ENCODE measurements at regions not wholly inside any gene's neighbourhood (a gene's known extent, or its start where the extent isn't known, plus 50 kb on each side); places are given as distances from the start of the nearest gene placed in this dataset.

DNA sequence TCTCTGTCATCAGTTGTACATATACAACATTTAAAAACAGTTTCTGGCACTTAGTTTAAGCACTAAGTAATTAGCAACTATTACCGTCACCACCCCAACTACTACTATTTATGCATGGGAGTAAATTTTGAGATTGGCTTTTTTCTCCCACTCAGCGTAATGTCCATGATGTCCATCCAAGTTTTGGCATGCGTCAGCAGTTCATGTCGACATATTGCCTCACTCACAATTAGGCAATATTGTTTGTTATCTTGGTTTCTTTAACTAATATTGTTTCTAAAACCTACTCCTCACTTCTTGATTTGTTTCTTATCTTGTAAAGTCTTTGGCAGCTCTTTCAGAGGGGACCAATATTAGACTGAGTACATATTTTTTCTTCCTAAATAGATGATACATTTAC, 131.3 kb downstream of the KCNJ18 start:
- no CpG with 5 or more reads among the region's 4 CpGs for WGBS (ENCODE audit: extremely low coverage, insufficient coverage, insufficient read length)
- no peak overlapping the region for H2AK5ac ChIP-seq (ENCODE audit: low read length)

DNA sequence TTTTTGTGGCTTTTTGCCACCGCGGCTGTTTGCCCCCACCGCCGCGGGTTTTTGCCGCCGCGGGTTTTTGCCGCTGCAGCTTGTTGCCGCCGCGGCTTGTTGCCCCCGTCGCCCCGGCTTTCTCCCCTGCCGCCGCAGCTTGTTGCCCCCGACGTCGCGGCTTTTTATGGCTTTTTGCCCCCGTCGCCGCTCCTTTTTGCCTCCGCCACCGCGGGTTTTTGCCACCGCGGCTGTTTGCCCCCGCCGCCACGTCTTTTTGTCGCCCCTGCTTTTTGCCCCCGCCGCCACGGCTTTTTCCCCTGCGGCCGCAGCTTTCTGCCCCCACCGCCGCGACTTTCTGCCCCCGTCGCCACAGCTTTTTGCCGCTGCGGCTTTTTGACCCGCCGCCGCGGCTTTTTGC, 149.5 kb downstream of the KCNJ18 start:
- H3K27me3 ChIP-seq (ENCODE audit: insufficient read depth, low read length), result no peaks in the 10 kb centered on the region
- no peak overlapping the region for H2BK5ac ChIP-seq (ENCODE audit: low read depth, low read length, poor library complexity)
- H4K8ac ChIP-seq (ENCODE audit: low read depth, low read length), result no peak overlapping the region
- no CpG with 5 or more reads among the region's 49 CpGs for WGBS (ENCODE audit: extremely low coverage, insufficient coverage, insufficient read length)
- no peak for DNase-seq
- no peaks in the 10 kb centered on the region for H3K79me1 ChIP-seq (ENCODE audit: low read length)
- H3K4me2 ChIP-seq (ENCODE audit: low read length), result no peak overlapping the region
- H4K12ac ChIP-seq (ENCODE audit: low read depth, low read length), result no peak overlapping the region
- no peak overlapping the region for H2BK120ac ChIP-seq (ENCODE audit: insufficient read depth, low read length, poor library complexity)
- H3K9me3 ChIP-seq (ENCODE audit: insufficient read depth, low read depth, low read length), result peaks cover 5% of the 10 kb centered on the region
- no peak overlapping the region for H2AK5ac ChIP-seq (ENCODE audit: low read length)
- H2BK12ac ChIP-seq (ENCODE audit: low read length), result no peak overlapping the region
- H3K4ac ChIP-seq (ENCODE audit: low read depth, low read length), result no peak overlapping the region
- peaks cover 0 to 1% of the 10 kb centered on the region in 2 experiments for H3K36me3 ChIP-seq (ENCODE audit: control insufficient read depth in 1 of 2, insufficient read depth in 2 of 2, low read length in 2 of 2)
- no peak overlapping the region for H3K9ac ChIP-seq (ENCODE audit: low read length)
- H3K79me2 ChIP-seq (ENCODE audit: control insufficient read depth, insufficient read depth, low read length, poor library complexity), result no peaks in the 10 kb centered on the region
- H3K23ac ChIP-seq (ENCODE audit: low read length), result no peak overlapping the region
- H2AFZ ChIP-seq (ENCODE audit: insufficient read depth, low read length, poor library complexity), result no peak overlapping the region
- H4K91ac ChIP-seq (ENCODE audit: low read depth, low read length), result no peak overlapping the region
- H3K4me3 ChIP-seq (ENCODE audit: low read depth, low read length), result no peak overlapping the region
- no peak overlapping the region for H3K27ac ChIP-seq (ENCODE audit: low read depth, low read length)
- no peaks in the 10 kb centered on the region for H3K4me1 ChIP-seq (ENCODE audit: control insufficient read depth in 1 of 2, insufficient read depth in 2 of 2, low read length in 2 of 2)
- no peak overlapping the region for H3K18ac ChIP-seq (ENCODE audit: low read length)
- H3K14ac ChIP-seq (ENCODE audit: low read length), result no peak overlapping the region

More for the DNA sequence above, 131.3 kb downstream of the KCNJ18 start:
- H3K4me2 ChIP-seq (ENCODE audit: low read length), result no peak overlapping the region
- no peak overlapping the region for H3K18ac ChIP-seq (ENCODE audit: low read length)
- no peak overlapping the region for H3K4ac ChIP-seq (ENCODE audit: low read depth, low read length)
- no peak overlapping the region for H3K4me3 ChIP-seq (ENCODE audit: low read depth, low read length)
- H4K91ac ChIP-seq (ENCODE audit: low read depth, low read length), result no peak overlapping the region
- H3K14ac ChIP-seq (ENCODE audit: low read length), result no peak overlapping the region
- H4K8ac ChIP-seq (ENCODE audit: low read depth, low read length), result no peak overlapping the region
- H3K27me3 ChIP-seq (ENCODE audit: insufficient read depth, low read length), result no peaks in the 10 kb centered on the region
- no peak overlapping the region for H3K27ac ChIP-seq (ENCODE audit: low read depth, low read length)
- no peak overlapping the region for H2BK120ac ChIP-seq (ENCODE audit: insufficient read depth, low read length, poor library complexity)
- no peak overlapping the region for H3K9ac ChIP-seq (ENCODE audit: low read length)
- H3K4me1 ChIP-seq (ENCODE audit: control insufficient read depth in 1 of 2, insufficient read depth in 2 of 2, low read length in 2 of 2), result no peaks in the 10 kb centered on the region
- no peak overlapping the region for H2BK12ac ChIP-seq (ENCODE audit: low read length)
- no peaks in the 10 kb centered on the region for H3K79me1 ChIP-seq (ENCODE audit: low read length)
- no peak overlapping the region for H2BK5ac ChIP-seq (ENCODE audit: low read depth, low read length, poor library complexity)
- no peaks in the 10 kb centered on the region for H3K36me3 ChIP-seq (ENCODE audit: control insufficient read depth in 1 of 2, insufficient read depth in 2 of 2, low read length in 2 of 2)
- no peak overlapping the region for H2AFZ ChIP-seq (ENCODE audit: insufficient read depth, low read length, poor library complexity)
- peaks cover 4% of the 10 kb centered on the region for H3K9me3 ChIP-seq (ENCODE audit: insufficient read depth, low read depth, low read length)
- no peak for DNase-seq
- H3K23ac ChIP-seq (ENCODE audit: low read length), result no peak overlapping the region
- no peaks in the 10 kb centered on the region for H3K79me2 ChIP-seq (ENCODE audit: control insufficient read depth, insufficient read depth, low read length, poor library complexity)
- no peak overlapping the region for H4K12ac ChIP-seq (ENCODE audit: low read depth, low read length)

- Histone ChIP-seq H3K4ac (ENCODE audit: low read depth, low read length) (no peak overlapping the region), H3K79me2 (ENCODE audit: control insufficient read depth, insufficient read depth, low read length, poor library complexity) (no peaks in the 10 kb centered on the region), H3K4me3 (ENCODE audit: low read depth, low read length) (no peak overlapping the region), H4K12ac (ENCODE audit: low read depth, low read length) (no peak overlapping the region), H3K18ac (ENCODE audit: low read length) (no peak overlapping the region), H2AK5ac (ENCODE audit: low read length) (no peak overlapping the region), H3K9ac (ENCODE audit: low read length) (no peak overlapping the region), H3K79me1 (ENCODE audit: low read length) (no peaks in the 10 kb centered on the region), H3K27ac (ENCODE audit: low read depth, low read length) (no peak overlapping the region), H3K9me3 (ENCODE audit: insufficient read depth, low read depth, low read length) (peaks cover 5% of the 10 kb centered on the region), H3K27me3 (ENCODE audit: insufficient read depth, low read length) (no peaks in the 10 kb centered on the region), H2BK120ac (ENCODE audit: insufficient read depth, low read length, poor library complexity) (no peak overlapping the region), H4K8ac (ENCODE audit: low read depth, low read length) (no peak overlapping the region), H4K91ac (ENCODE audit: low read depth, low read length) (no peak overlapping the region), H2BK12ac (ENCODE audit: low read length) (no peak overlapping the region), H3K4me2 (ENCODE audit: low read length) (no peak overlapping the region), H3K14ac (ENCODE audit: low read length) (no peak overlapping the region), H3K23ac (ENCODE audit: low read length) (no peak overlapping the region), H3K4me1 (ENCODE audit: control insufficient read depth in 1 of 2, insufficient read depth in 2 of 2, low read length in 2 of 2) (no peaks in the 10 kb centered on the region), H2AFZ (ENCODE audit: insufficient read depth, low read length, poor library complexity) (no peak overlapping the region), H2BK5ac (ENCODE audit: low read depth, low read length, poor library complexity) (no peak overlapping the region), H3K36me3 (ENCODE audit: control insufficient read depth in 1 of 2, insufficient read depth in 2 of 2, low read length in 2 of 2) (peaks cover 0 to 1% of the 10 kb centered on the region in 2 experiments)
- no CpG with 5 or more reads among the region's 136 CpGs for WGBS (ENCODE audit: extremely low coverage, insufficient coverage, insufficient read length)
- DNase-seq, result no peak
These were observed 150.3 kb downstream of the KCNJ18 start for GRCh38 chr17:21842332-21843317.

DNA sequence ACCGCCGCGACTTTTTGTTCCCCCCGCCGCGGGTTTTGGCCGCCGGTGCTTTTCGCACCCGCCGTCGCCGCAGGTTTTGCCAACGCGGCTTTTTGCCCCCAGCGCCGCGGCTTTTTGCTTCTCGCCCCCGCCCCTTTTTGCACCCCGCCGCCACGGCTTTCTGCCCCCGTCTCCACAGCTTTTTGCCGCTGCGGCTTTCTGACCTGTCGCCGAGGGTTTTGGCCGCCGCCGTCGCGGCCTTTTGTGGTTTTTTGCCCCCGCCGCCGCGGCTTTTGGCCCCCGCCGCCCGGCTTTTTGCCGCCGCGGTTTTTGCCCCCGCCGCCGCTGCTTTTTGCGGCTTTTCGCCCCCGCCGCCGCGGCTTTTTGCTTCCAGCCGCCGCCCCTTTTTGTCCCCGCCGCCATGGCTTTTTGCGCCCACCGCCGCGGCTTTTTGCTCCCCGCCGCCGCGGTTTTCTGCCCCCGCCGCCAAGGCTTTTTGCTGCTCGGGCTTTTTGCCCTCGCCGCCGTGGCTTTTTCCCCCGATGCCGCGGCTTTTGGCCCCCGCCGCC, 151.1 kb downstream of the KCNJ18 start:
- Histone ChIP-seq H2BK120ac (ENCODE audit: insufficient read depth, low read length, poor library complexity) (no peak overlapping the region), H3K36me3 (ENCODE audit: control insufficient read depth in 1 of 2, insufficient read depth in 2 of 2, low read length in 2 of 2) (peaks cover 0 to 1% of the 10 kb centered on the region in 2 experiments), H3K4me3 (ENCODE audit: low read depth, low read length) (no peak overlapping the region), H4K12ac (ENCODE audit: low read depth, low read length) (no peak overlapping the region), H3K27me3 (ENCODE audit: insufficient read depth, low read length) (no peaks in the 10 kb centered on the region), H3K27ac (ENCODE audit: low read depth, low read length) (no peak overlapping the region), H3K9me3 (ENCODE audit: insufficient read depth, low read depth, low read length) (peaks cover 9% of the 10 kb centered on the region), H2AK5ac (ENCODE audit: low read length) (no peak overlapping the region), H2BK5ac (ENCODE audit: low read depth, low read length, poor library complexity) (no peak overlapping the region), H4K8ac (ENCODE audit: low read depth, low read length) (no peak overlapping the region), H2AFZ (ENCODE audit: insufficient read depth, low read length, poor library complexity) (no peak overlapping the region), H3K4me2 (ENCODE audit: low read length) (no peak overlapping the region), H2BK12ac (ENCODE audit: low read length) (no peak overlapping the region), H3K23ac (ENCODE audit: low read length) (no peak overlapping the region), H3K14ac (ENCODE audit: low read length) (no peak overlapping the region), H3K18ac (ENCODE audit: low read length) (no peak overlapping the region), H3K79me1 (ENCODE audit: low read length) (no peaks in the 10 kb centered on the region), H3K4ac (ENCODE audit: low read depth, low read length) (no peak overlapping the region), H3K9ac (ENCODE audit: low read length) (no peak overlapping the region), H3K79me2 (ENCODE audit: control insufficient read depth, insufficient read depth, low read length, poor library complexity) (no peaks in the 10 kb centered on the region), H4K91ac (ENCODE audit: low read depth, low read length) (no peak overlapping the region), H3K4me1 (ENCODE audit: control insufficient read depth in 1 of 2, insufficient read depth in 2 of 2, low read length in 2 of 2) (no peaks in the 10 kb centered on the region)
- WGBS (ENCODE audit: extremely low coverage, insufficient coverage, insufficient read length), result no CpG with 5 or more reads among the region's 75 CpGs
- no peak for DNase-seq
